ENCODE measurements at regions not wholly inside any gene's neighbourhood (a gene's known extent, or its start where the extent isn't known, plus 50 kb on each side); places are given as distances from the start of the nearest gene placed in this dataset.

GRCh38 chr1:95311762-95312161, 77.8 kb downstream of the RWDD3 start:
- H3K27ac ChIP-seq (replicated peaks): no peak overlapping the region
- TF ChIP-seq CTCF (IDR thresholded peaks at IDR 0.05; ENCODE audit: insufficient read depth, low read length): no peak
- TF ChIP-seq GABPA (IDR thresholded peaks at IDR 0.05; ENCODE audit: low read depth): no peak
- no peak for TF ChIP-seq REST (IDR thresholded peaks at IDR 0.05; ENCODE audit: insufficient replicate concordance, low read depth)
- no peak for TF ChIP-seq SPI1 (IDR thresholded peaks at IDR 0.05; ENCODE audit: borderline replicate concordance, low read depth)
- no peak for TF ChIP-seq POLR2AphosphoS5 (IDR thresholded peaks at IDR 0.05; ENCODE audit: low read depth)
- DNase-seq (ENCODE audit: low read depth in 1 of 2, low spot score in 1 of 2): no peak
- peaks cover 4% of the 10 kb centered on the region for H3K27me3 ChIP-seq (ENCODE audit: insufficient read depth, poor library complexity, severe bottlenecking)
- H3K4me3 ChIP-seq (replicated peaks; ENCODE audit: insufficient read depth, low read length): no peak overlapping the region

GRCh38 chr1:95312181-95312580, 78.2 kb downstream of the RWDD3 start:
- DNase-seq (ENCODE audit: low read depth in 1 of 2, low spot score in 1 of 2): no peak
- Histone ChIP-seq H3K27me3 (ENCODE audit: insufficient read depth, poor library complexity, severe bottlenecking) (peaks cover 4% of the 10 kb centered on the region), H3K4me3 (replicated peaks; ENCODE audit: insufficient read depth, low read length) (no peak overlapping the region), H3K27ac (replicated peaks) (no peak overlapping the region)
- TF ChIP-seq POLR2AphosphoS5 (IDR thresholded peaks at IDR 0.05; ENCODE audit: low read depth) (no peak), GABPA (IDR thresholded peaks at IDR 0.05; ENCODE audit: low read depth) (no peak), REST (IDR thresholded peaks at IDR 0.05; ENCODE audit: insufficient replicate concordance, low read depth) (no peak)

GRCh38 chr1:95313527-95313926, 79.5 kb downstream of the RWDD3 start:
- peaks cover 8% of the 10 kb centered on the region for H3K27me3 ChIP-seq (ENCODE audit: insufficient read depth, poor library complexity, severe bottlenecking)
- no peak for DNase-seq (ENCODE audit: low read depth in 1 of 2, low spot score in 1 of 2)
- no peak overlapping the region for H3K27ac ChIP-seq (replicated peaks)
- no peak overlapping the region for H3K4me3 ChIP-seq (replicated peaks; ENCODE audit: insufficient read depth, low read length)
- TF ChIP-seq CTCF (IDR thresholded peaks at IDR 0.05; ENCODE audit: insufficient read depth, low read length) (no peak), SPI1 (IDR thresholded peaks at IDR 0.05; ENCODE audit: borderline replicate concordance, low read depth) (no peak), POLR2AphosphoS5 (IDR thresholded peaks at IDR 0.05; ENCODE audit: low read depth) (no peak), GABPA (IDR thresholded peaks at IDR 0.05; ENCODE audit: low read depth) (no peak), REST (IDR thresholded peaks at IDR 0.05; ENCODE audit: insufficient replicate concordance, low read depth) (no peak)

- H3K27ac ChIP-seq (replicated peaks): no peak overlapping the region
- peaks cover 4% of the 10 kb centered on the region for H3K27me3 ChIP-seq (ENCODE audit: insufficient read depth, poor library complexity, severe bottlenecking)
- TF ChIP-seq CTCF (IDR thresholded peaks at IDR 0.05; ENCODE audit: insufficient read depth, low read length) (no peak), SPI1 (IDR thresholded peaks at IDR 0.05; ENCODE audit: borderline replicate concordance, low read depth) (no peak), POLR2AphosphoS5 (IDR thresholded peaks at IDR 0.05; ENCODE audit: low read depth) (no peak), GABPA (IDR thresholded peaks at IDR 0.05; ENCODE audit: low read depth) (no peak), REST (IDR thresholded peaks at IDR 0.05; ENCODE audit: insufficient replicate concordance, low read depth) (no peak)
- DNase-seq (ENCODE audit: low read depth in 1 of 2, low spot score in 1 of 2): no peak
- H3K4me3 ChIP-seq (replicated peaks; ENCODE audit: insufficient read depth, low read length): no peak overlapping the region
Observed at GRCh38 chr1:95321531-95321930, 87.5 kb downstream of the RWDD3 start.
